ENCODE measurements at regions not wholly inside any gene's neighbourhood (a gene's known extent, or its start where the extent isn't known, plus 50 kb on each side); places are given as distances from the start of the nearest gene placed in this dataset.

- TF ChIP-seq SIN3A (IDR thresholded peaks at IDR 0.05; ENCODE audit: borderline replicate concordance, insufficient read depth, low read length) (no peak), FOXP2 (optimal IDR thresholded peaks at IDR 0.05; ENCODE audit: borderline replicate concordance, extremely low read depth, extremely low read length, insufficient read depth) (no peak), POLR2AphosphoS5 (IDR thresholded peaks at IDR 0.05; ENCODE audit: low read depth, low read length) (no peak), TAF1 (IDR thresholded peaks at IDR 0.05; ENCODE audit: borderline replicate concordance, insufficient read depth, low read length) (no peak)
- TF ChIP-seq, protein P1, sequence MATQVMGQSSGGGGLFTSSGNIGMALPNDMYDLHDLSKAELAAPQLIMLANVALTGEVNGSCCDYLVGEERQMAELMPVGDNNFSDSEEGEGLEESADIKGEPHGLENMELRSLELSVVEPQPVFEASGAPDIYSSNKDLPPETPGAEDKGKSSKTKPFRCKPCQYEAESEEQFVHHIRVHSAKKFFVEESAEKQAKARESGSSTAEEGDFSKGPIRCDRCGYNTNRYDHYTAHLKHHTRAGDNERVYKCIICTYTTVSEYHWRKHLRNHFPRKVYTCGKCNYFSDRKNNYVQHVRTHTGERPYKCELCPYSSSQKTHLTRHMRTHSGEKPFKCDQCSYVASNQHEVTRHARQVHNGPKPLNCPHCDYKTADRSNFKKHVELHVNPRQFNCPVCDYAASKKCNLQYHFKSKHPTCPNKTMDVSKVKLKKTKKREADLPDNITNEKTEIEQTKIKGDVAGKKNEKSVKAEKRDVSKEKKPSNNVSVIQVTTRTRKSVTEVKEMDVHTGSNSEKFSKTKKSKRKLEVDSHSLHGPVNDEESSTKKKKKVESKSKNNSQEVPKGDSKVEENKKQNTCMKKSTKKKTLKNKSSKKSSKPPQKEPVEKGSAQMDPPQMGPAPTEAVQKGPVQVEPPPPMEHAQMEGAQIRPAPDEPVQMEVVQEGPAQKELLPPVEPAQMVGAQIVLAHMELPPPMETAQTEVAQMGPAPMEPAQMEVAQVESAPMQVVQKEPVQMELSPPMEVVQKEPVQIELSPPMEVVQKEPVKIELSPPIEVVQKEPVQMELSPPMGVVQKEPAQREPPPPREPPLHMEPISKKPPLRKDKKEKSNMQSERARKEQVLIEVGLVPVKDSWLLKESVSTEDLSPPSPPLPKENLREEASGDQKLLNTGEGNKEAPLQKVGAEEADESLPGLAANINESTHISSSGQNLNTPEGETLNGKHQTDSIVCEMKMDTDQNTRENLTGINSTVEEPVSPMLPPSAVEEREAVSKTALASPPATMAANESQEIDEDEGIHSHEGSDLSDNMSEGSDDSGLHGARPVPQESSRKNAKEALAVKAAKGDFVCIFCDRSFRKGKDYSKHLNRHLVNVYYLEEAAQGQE (IDR thresholded peaks at IDR 0.05; ENCODE audit: insufficient read depth in 1 of 2, low read depth in 2 of 2, low read length in 2 of 2): no peak
These were observed 280.8 kb downstream of the SEC14L1 start for GRCh38 chr17:77421630-77421972.

DNA sequence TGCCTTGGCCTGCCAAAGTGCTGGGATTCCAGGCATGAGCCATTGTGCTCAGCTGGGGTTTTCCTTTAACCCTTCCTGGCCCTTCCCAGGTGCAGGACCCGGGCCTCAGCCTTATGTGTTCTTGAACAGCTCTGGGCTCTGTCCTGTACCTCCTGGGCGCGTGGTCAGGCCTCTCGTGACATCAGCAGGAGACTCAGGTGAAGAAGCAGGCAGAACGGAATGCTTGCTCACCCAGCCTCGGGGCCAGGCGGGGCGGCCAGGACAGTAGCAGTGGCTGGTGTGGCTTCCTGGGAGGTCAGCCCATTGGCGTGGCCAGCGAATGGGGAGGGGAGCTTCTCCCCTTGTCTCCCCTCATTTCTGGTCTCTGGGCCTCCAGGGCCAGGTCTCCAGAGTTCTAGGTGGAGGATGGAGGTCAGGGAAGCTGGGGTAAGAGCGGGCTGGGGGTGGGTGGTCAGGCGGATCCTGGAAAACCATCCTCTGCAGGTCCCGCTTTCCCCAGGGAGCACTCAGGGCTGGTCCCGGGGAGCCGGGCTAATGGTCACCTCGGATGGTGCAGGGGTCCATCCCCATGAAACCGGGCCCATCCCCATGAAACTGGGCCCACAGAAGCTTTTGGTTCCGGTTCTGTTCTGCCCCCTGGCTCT is 281.5 kb downstream of the SEC14L1 start:
- TF ChIP-seq SIN3A (IDR thresholded peaks at IDR 0.05; ENCODE audit: borderline replicate concordance, insufficient read depth, low read length) (no peak), FOXP2 (optimal IDR thresholded peaks at IDR 0.05; ENCODE audit: borderline replicate concordance, extremely low read depth, extremely low read length, insufficient read depth) (no peak), TAF1 (IDR thresholded peaks at IDR 0.05; ENCODE audit: borderline replicate concordance, insufficient read depth, low read length) (no peak), POLR2AphosphoS5 (IDR thresholded peaks at IDR 0.05; ENCODE audit: low read depth, low read length) (no peak)
- TF ChIP-seq, protein P1 (IDR thresholded peaks at IDR 0.05; ENCODE audit: insufficient read depth in 1 of 2, low read depth in 2 of 2, low read length in 2 of 2): no peak

DNA sequence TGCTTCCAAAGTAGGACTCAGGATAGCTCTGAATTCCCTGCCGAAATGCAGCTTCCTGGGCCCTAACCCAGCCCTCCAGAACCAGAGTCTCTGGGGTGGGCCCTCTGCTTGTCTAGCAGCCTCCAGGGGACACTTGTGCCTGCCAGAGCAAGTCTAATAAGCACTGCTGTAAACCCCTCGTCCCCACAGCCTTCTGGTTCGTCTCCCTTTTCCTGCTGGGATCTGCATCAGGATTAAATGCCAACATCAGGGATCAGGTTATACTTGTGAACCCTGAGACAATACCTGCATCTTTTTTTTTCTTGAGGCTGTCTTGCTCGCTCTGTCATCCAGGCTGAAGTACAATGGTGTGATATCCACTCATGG is 282.0 kb downstream of the SEC14L1 start:
- TF ChIP-seq FOXP2 (optimal IDR thresholded peaks at IDR 0.05; ENCODE audit: borderline replicate concordance, extremely low read depth, extremely low read length, insufficient read depth): no peak
- no peak for TF ChIP-seq SIN3A (IDR thresholded peaks at IDR 0.05; ENCODE audit: borderline replicate concordance, insufficient read depth, low read length)
- TF ChIP-seq, protein P1 (IDR thresholded peaks at IDR 0.05; ENCODE audit: insufficient read depth in 1 of 2, low read depth in 2 of 2, low read length in 2 of 2): no peak
- no peak for TF ChIP-seq TAF1 (IDR thresholded peaks at IDR 0.05; ENCODE audit: borderline replicate concordance, insufficient read depth, low read length)
- no peak for TF ChIP-seq POLR2AphosphoS5 (IDR thresholded peaks at IDR 0.05; ENCODE audit: low read depth, low read length)

DNA sequence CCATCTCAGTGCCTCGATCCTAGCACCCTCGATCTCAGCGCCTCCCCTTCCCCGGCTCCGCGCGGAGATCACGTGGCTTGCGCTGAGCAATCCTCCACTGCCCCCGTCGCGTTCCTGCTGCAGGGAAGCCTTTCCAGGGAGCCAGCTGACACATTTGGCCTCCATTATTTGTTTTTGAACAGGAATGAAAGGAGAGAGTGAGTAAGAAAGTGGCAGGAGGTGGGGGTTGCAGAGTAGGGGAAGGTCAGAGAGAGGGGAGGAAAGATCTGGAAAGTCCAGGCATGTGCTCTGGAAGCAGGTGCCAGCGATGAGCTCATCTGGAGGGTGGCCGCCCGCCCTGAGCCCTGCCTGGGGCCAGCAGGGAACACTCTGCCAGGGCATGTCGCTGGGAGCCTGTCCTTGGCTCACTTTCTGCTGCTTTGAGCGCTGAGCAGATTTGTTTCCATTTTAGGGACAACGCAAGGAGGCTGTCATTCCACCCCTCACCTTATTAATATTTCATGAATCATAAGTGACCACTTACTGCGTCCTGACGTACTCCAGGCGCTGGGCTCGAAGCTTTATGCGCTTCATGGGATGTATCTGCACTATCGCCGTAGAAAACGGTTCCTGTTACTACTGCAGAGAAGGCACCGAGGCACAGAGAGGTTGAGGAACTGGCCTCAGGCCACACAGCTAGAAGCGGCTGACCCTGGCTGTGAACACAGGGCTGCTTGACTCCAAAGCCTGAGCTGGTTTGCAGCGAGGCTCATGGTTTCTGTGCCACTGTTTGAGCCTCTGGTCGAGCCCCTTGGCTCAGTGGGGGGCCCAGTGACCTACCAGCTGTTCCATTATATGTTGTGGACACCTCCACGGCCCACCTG is 283.1 kb downstream of the SEC14L1 start:
- no peak for TF ChIP-seq SIN3A (IDR thresholded peaks at IDR 0.05; ENCODE audit: borderline replicate concordance, insufficient read depth, low read length)
- no peak for TF ChIP-seq TAF1 (IDR thresholded peaks at IDR 0.05; ENCODE audit: borderline replicate concordance, insufficient read depth, low read length)
- TF ChIP-seq POLR2AphosphoS5 (IDR thresholded peaks at IDR 0.05; ENCODE audit: low read depth, low read length): no peak
- TF ChIP-seq, protein P1 (IDR thresholded peaks at IDR 0.05; ENCODE audit: insufficient read depth in 1 of 2, low read depth in 2 of 2, low read length in 2 of 2): no peak
- no peak for TF ChIP-seq FOXP2 (optimal IDR thresholded peaks at IDR 0.05; ENCODE audit: borderline replicate concordance, extremely low read depth, extremely low read length, insufficient read depth)

Measured in PFSK-1 (cell line).